MCF 10A (cell line): ENCODE measurements at regions not wholly inside any gene's neighbourhood (a gene's known extent, or its start where the extent isn't known, plus 50 kb on each side); places are given as distances from the start of the nearest gene placed in this dataset.

ENCODE experiments used
- BruUV-seq: library from RNA; stranded (reverse); fragments of 400-500 nt; replicated peaks from 2 replicates; lab custom pipeline; 2021; lab: Mats Ljungman, UMichigan
- CTCF ChIA-PET: fragments of 300-600 bp; sonication (Branson Sonifier 250); formaldehyde crosslinking; extraction: SDS; loops from one replicate; lab custom pipeline; 2021; ENCODE audit warnings: antibody characterized with exemption, inconsistent platforms; lab: Yijun Ruan, JAX
- POLR2A ChIA-PET: fragments of 300-600, 350-650 bp; sonication (Branson Sonifier 250); formaldehyde crosslinking; extraction: SDS; loops from one replicate; lab custom pipeline; 2020; ENCODE audit warnings: antibody characterized with exemption, inconsistent platforms; lab: Yijun Ruan, JAX
- DNase-seq: peaks from one replicate; pipeline ENCODE4 v3.0.0-alpha.2; 2018; ENCODE audit not compliant: unreplicated experiment
- H3K27ac Mint-ChIP-seq: one replicate; pipeline ENCODE4 v1.8.0; 2022; ENCODE audit warnings: mild to moderate bottlenecking, low read depth, mixed read lengths; ENCODE audit not compliant: unreplicated experiment
- H3K27me3 Mint-ChIP-seq: one replicate; pipeline ENCODE4 v1.8.0; 2022; ENCODE audit warnings: mixed read lengths; ENCODE audit not compliant: insufficient read depth, unreplicated experiment
- H3K36me3 Mint-ChIP-seq: one replicate; pipeline ENCODE4 v1.8.0; 2022; ENCODE audit warnings: mild to moderate bottlenecking, moderate library complexity, mixed read lengths; ENCODE audit not compliant: insufficient read depth, unreplicated experiment
- H3K4me1 Mint-ChIP-seq: one replicate; pipeline ENCODE4 v1.8.0; 2022; ENCODE audit warnings: mixed read lengths; ENCODE audit not compliant: insufficient read depth, unreplicated experiment
- H3K4me3 Mint-ChIP-seq: one replicate; pipeline ENCODE4 v1.8.0; 2022; ENCODE audit warnings: mild to moderate bottlenecking, moderate library complexity, mixed read lengths; ENCODE audit not compliant: unreplicated experiment
- H3K9me3 Mint-ChIP-seq: one replicate; pipeline ENCODE4 v1.8.0; 2022; ENCODE audit warnings: mixed read lengths; ENCODE audit not compliant: unreplicated experiment
- intact Hi-C: fragments of 100-400 bp; cut with micrococcal nuclease; formaldehyde crosslinking; loops from 2 replicates; pipeline ENCODE4 v1.14.1; 2022
- TF ChIP-seq, protein P1 (sequence below): fragments of 200-600 bp; IDR thresholded peaks from one replicate; pipeline ENCODE4 v1.8.0; 2022; ENCODE audit warnings: antibody characterized with exemption, mild to moderate bottlenecking; ENCODE audit not compliant: unreplicated experiment

DNA sequence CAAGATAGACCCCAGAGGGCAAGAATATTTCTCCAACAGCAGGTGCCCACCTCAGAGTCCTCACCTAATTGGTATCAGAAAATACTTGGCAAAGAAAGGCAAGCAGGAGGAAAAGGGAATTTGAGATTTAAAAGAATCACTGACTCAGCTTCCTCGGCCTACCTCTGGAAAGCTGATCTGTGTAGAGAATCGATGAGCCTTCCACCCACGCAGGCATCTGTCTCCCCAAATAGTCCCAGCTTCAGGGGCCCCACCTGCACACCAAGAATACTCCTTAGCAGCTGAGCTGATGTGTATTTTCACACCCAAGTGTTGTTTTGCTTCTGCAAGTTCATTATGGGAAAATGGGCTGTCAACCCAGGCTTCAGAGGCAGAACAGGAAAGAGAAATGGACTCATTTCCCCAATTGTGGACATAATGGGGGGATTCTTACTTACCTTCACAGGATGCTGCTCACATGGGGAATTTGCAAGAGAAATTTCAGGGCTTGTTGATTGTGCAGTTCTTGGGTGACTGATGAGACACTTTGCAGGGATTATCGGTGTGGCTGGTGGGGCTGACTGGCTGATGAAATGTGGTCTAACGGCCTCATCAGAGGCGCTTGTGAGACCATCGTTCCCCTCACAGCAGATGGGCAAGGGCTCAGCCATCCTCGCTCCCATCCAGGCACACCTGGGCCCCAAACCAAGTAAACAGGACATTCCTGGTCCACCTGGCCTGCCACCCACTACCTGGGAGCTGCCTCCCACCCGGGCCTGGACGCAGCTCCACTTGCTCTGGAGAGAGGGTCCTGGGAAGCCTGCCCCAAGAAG is 436.3 kb downstream of the PTPRU start:
- no peaks in the 10 kb centered on the region for H3K9me3 Mint-ChIP-seq
- intact Hi-C loops, result no loop called here
- TF ChIP-seq, protein P1, sequence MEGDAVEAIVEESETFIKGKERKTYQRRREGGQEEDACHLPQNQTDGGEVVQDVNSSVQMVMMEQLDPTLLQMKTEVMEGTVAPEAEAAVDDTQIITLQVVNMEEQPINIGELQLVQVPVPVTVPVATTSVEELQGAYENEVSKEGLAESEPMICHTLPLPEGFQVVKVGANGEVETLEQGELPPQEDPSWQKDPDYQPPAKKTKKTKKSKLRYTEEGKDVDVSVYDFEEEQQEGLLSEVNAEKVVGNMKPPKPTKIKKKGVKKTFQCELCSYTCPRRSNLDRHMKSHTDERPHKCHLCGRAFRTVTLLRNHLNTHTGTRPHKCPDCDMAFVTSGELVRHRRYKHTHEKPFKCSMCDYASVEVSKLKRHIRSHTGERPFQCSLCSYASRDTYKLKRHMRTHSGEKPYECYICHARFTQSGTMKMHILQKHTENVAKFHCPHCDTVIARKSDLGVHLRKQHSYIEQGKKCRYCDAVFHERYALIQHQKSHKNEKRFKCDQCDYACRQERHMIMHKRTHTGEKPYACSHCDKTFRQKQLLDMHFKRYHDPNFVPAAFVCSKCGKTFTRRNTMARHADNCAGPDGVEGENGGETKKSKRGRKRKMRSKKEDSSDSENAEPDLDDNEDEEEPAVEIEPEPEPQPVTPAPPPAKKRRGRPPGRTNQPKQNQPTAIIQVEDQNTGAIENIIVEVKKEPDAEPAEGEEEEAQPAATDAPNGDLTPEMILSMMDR, result no peak
- BruUV-seq, result no TSS peak
- no peaks in the 10 kb centered on the region for H3K36me3 Mint-ChIP-seq
- H3K27ac Mint-ChIP-seq, result no peak overlapping the region
- CTCF ChIA-PET, result interaction anchor here (1.5 kb wide), 1 partner anchor 32 kb away, joined by 4 read pairs; no protein-coding TSS in a partner anchor
- peaks cover 23% of the 10 kb centered on the region for H3K27me3 Mint-ChIP-seq
- no peaks in the 10 kb centered on the region for H3K4me1 Mint-ChIP-seq
- DNase-seq, result no peak
- POLR2A ChIA-PET, result interaction anchor here (0.9 kb wide), 1 partner anchor 37 kb away, joined by 3 read pairs; no protein-coding TSS in a partner anchor
- H3K4me3 Mint-ChIP-seq, result no peak overlapping the region

DNA sequence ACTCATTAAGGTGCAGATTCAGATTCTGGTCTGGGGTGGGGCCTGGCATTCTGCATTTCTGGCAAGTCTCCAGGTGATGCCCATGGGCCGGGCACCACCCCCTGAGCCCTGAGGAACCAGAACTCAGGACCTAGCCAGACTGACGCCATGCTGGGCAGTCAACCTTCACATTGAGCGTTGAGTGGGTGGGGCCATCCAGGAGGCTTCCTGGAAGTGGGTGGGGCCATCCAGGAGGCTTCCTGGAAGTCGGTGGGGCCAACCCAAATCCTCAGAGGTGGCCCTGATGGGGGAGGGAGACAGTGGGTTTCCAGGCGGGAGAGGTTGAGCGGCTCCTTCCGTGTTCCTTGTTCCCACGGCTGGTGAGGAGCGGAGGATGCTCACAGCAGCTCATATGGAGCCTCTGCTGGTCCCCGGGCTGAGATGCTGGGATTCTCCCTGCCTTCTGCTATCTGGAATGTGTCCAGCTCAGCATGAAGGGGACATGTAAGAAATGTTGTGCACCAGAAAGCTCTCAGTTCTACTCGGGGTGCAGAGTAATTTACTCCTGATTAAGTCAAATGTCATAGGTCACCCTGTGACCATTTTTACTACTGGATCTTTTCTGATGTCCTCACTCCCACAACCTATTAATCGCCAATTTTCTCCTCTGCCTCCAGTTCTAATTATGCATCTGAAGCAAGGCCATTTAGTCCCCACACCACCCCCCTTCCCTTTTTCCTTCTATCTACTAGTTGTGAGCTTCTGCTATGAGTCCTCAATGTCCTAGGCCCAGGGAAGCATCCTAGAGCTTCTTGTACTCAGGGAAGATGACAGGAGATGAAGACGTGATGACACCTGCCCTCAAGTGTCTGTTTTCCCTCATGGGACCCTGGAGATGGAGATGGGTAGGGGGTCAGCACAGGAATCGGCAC is 435.4 kb downstream of the PTPRU start:
- no peak for DNase-seq
- CTCF ChIA-PET, result interaction anchor here (1.5 kb wide), 1 partner anchor 33 kb away, joined by 4 read pairs; no protein-coding TSS in a partner anchor
- peaks cover 33% of the 10 kb centered on the region for H3K27me3 Mint-ChIP-seq
- H3K4me1 Mint-ChIP-seq, result no peaks in the 10 kb centered on the region
- POLR2A ChIA-PET, result no interaction called here
- no TSS peak for BruUV-seq
- intact Hi-C loops, result no loop called here
- no peaks in the 10 kb centered on the region for H3K9me3 Mint-ChIP-seq
- H3K36me3 Mint-ChIP-seq, result no peaks in the 10 kb centered on the region
- TF ChIP-seq, protein P1, result no peak
- H3K27ac Mint-ChIP-seq, result no peak overlapping the region
- no peak overlapping the region for H3K4me3 Mint-ChIP-seq

DNA sequence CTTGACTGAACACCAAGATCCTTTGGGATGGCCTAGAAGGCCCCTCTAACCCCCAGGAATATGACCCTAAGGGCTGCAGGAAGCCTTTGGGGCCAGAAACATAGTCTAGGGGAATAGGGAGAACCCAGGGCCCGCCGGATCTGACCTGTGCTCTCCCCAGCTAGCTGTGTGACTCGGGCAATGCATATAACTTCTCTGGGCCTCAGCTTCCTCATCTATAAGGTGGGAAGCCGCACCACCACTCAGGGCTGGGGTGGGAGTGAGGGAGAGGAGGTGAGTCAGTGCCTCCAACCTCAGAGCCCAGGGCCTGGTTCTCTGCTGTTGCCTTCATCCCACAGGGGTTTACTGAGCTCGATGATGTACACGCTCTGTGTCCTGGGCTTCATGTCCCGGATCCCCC is 434.4 kb downstream of the PTPRU start:
- no TSS peak for BruUV-seq
- Mint-ChIP-seq H3K27me3 (peaks cover 42% of the 10 kb centered on the region), H3K9me3 (no peaks in the 10 kb centered on the region), H3K4me3 (no peak overlapping the region), H3K27ac (no peak overlapping the region), H3K36me3 (no peaks in the 10 kb centered on the region), H3K4me1 (no peaks in the 10 kb centered on the region)
- TF ChIP-seq, protein P1, result no peak
- DNase-seq, result no peak
- ChIA-PET CTCF (interaction anchor here (1.0 kb wide), 1 partner anchor 19 kb away, joined by 3 read pairs; no protein-coding TSS in a partner anchor), POLR2A (no interaction called here)
- intact Hi-C loops, result no loop called here

GRCh38 chr1:29669912-29670311 is 433.6 kb downstream of the PTPRU start:
- TF ChIP-seq, protein P1, result no peak
- Mint-ChIP-seq H3K27ac (no peak overlapping the region), H3K4me1 (no peaks in the 10 kb centered on the region), H3K9me3 (no peaks in the 10 kb centered on the region), H3K4me3 (no peak overlapping the region), H3K27me3 (peaks cover 51% of the 10 kb centered on the region), H3K36me3 (no peaks in the 10 kb centered on the region)
- ChIA-PET POLR2A (no interaction called here), CTCF (interaction anchor here (1.0 kb wide), 1 partner anchor 19 kb away, joined by 3 read pairs; no protein-coding TSS in a partner anchor)
- intact Hi-C loops, result no loop called here
- BruUV-seq, result no TSS peak
- no peak for DNase-seq
